ENCODE measurements at regions not wholly inside any gene's neighbourhood (a gene's known extent, or its start where the extent isn't known, plus 50 kb on each side); places are given as distances from the start of the nearest gene placed in this dataset.

DNA sequence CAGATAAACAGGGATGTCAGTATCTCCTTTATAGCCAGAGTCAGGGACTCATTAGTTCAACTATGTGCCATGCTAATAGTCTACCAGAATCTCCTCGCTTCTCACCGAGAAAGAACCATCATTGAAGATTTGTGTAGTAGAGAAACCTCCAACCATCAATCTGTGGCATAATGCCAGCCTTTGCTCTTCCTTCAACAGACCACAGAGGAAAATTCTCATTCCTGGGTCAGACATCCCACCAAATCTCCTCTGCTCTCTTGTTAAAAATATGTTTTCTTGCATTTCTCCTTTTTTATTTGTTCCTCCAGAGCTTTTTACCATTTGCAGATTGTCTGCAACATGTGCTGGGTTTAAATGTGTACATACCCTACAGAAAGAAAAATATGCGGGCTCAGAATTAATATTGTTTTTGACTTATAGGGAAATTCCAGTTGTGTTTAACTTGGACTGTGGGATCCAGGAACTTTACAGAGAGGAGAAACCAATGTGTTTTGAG, 64.9 kb downstream of the LLPH start:
- TF ChIP-seq, protein P1, sequence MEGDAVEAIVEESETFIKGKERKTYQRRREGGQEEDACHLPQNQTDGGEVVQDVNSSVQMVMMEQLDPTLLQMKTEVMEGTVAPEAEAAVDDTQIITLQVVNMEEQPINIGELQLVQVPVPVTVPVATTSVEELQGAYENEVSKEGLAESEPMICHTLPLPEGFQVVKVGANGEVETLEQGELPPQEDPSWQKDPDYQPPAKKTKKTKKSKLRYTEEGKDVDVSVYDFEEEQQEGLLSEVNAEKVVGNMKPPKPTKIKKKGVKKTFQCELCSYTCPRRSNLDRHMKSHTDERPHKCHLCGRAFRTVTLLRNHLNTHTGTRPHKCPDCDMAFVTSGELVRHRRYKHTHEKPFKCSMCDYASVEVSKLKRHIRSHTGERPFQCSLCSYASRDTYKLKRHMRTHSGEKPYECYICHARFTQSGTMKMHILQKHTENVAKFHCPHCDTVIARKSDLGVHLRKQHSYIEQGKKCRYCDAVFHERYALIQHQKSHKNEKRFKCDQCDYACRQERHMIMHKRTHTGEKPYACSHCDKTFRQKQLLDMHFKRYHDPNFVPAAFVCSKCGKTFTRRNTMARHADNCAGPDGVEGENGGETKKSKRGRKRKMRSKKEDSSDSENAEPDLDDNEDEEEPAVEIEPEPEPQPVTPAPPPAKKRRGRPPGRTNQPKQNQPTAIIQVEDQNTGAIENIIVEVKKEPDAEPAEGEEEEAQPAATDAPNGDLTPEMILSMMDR (IDR thresholded peaks at IDR 0.05) = no peak
- no peak for TF ChIP-seq POLR2AphosphoS5 (IDR thresholded peaks at IDR 0.05)
